ENCODE measurements at regions not wholly inside any gene's neighbourhood (a gene's known extent, or its start where the extent isn't known, plus 50 kb on each side); places are given as distances from the start of the nearest gene placed in this dataset.

DNA sequence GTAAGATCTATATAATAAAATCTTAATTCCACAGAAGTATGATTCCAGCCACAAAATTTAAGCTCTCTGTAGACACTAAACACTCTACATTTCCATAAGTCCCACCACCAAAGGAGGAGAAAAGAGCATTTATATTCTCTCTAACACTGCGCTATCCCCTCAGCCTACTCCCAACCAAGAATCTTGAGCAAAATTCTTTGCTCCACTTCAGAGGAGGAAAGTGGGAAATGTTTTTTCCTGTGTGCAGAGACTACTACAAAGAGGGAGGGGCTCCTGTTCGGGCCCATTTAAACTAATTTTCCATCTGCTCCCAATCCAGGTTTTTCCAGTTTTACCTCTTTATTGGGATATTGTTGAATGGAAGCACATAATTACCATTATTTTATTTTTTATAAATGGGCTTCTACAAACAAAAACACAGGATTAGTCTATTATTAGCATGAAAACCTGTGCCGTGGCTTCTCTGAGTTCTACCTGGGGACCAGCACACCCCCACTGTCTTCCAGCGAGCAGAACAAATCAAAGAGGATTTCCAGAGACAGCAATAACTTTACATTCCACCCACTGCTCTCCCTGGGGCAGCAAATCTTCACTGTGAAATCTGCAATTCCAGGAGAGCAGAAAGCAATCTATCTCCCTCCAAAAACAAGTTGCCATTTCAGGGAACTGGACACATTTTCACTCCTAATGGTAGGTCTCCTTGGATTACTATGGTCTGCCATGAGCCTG lies 174.0 kb downstream of the DAD1 start:
- Histone ChIP-seq H4K20me1 (ENCODE audit: control insufficient read depth, extremely low read depth, insufficient read depth, low read length) (no peaks in the 10 kb centered on the region), H3K27ac (ENCODE audit: control insufficient read depth, insufficient read depth, low read length) (no peak overlapping the region), H3K4me1 (ENCODE audit: control insufficient read depth, extremely low read depth, insufficient read depth, low read length) (no peaks in the 10 kb centered on the region), H3K36me3 (ENCODE audit: control insufficient read depth in 2 of 2, extremely low read depth in 1 of 2, insufficient read depth in 2 of 2, low read length in 2 of 2) (no peaks in the 10 kb centered on the region), H3K27me3 (ENCODE audit: control insufficient read depth, extremely low read depth, insufficient read depth, low read length) (peaks cover 13% of the 10 kb centered on the region), H2AFZ (ENCODE audit: control insufficient read depth, low read length) (no peak overlapping the region), H3K9ac (ENCODE audit: control insufficient read depth, extremely low read depth, insufficient read depth, low read length) (no peak overlapping the region), H3K4me3 (ENCODE audit: control insufficient read depth in 2 of 3, extremely low read depth in 1 of 3, insufficient read depth in 2 of 3, low read depth in 1 of 3, low read length in 3 of 3) (no peak overlapping the region), H3K4me2 (ENCODE audit: control insufficient read depth, extremely low read depth, insufficient read depth, low read depth, low read length) (no peak overlapping the region), H3K79me2 (ENCODE audit: control insufficient read depth, insufficient read depth, low read length) (no peaks in the 10 kb centered on the region), H3K9me1 (ENCODE audit: control insufficient read depth, extremely low read depth, insufficient read depth, low read length) (peaks cover 3% of the 10 kb centered on the region), H3K9me3 (ENCODE audit: control insufficient read depth, low read depth, low read length) (no peaks in the 10 kb centered on the region)
- no peak for DNase-seq (ENCODE audit: low read depth, low spot score)
- dilution Hi-C loops (cut with MboI; ENCODE audit: extremely low pct_ligation_motif_present, low sequenced_read_pairs) = no loop called here
- no peak for FAIRE-seq
- TF ChIP-seq, protein P1, sequence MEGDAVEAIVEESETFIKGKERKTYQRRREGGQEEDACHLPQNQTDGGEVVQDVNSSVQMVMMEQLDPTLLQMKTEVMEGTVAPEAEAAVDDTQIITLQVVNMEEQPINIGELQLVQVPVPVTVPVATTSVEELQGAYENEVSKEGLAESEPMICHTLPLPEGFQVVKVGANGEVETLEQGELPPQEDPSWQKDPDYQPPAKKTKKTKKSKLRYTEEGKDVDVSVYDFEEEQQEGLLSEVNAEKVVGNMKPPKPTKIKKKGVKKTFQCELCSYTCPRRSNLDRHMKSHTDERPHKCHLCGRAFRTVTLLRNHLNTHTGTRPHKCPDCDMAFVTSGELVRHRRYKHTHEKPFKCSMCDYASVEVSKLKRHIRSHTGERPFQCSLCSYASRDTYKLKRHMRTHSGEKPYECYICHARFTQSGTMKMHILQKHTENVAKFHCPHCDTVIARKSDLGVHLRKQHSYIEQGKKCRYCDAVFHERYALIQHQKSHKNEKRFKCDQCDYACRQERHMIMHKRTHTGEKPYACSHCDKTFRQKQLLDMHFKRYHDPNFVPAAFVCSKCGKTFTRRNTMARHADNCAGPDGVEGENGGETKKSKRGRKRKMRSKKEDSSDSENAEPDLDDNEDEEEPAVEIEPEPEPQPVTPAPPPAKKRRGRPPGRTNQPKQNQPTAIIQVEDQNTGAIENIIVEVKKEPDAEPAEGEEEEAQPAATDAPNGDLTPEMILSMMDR (optimal IDR thresholded peaks at IDR 0.05 in 1 of 3, IDR thresholded peaks at IDR 0.05 in 1 of 3, conservative IDR thresholded peaks at IDR 0.05 in 1 of 3; ENCODE audit: extremely low read depth in 1 of 3, insufficient read depth in 2 of 3, low read length in 3 of 3) = no peak
- TF ChIP-seq EZH2 (IDR thresholded peaks at IDR 0.05; ENCODE audit: low read length) = no peak

DNA sequence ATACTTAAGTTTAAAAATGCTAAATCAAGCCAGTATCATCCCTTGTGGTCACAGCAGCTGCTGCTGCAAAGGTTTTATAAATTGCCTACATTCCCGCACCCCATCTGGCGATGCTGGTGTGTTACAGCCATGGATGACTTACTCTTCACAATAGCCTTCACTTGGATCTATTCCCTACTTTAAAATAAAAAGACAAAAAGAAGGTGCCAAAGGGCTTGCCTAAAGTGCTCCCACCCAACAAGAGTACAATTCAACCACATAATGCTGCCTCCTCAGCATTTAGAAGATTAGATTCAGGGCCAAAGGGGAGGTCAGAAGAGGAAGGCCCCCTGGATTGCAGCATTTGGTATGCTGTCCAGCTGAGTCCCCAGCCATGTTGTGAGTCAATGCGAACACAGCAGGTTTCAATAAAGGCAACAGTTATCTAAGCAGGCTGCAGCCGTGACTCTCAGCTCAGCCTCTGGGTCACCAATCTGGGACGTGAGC lies 176.1 kb downstream of the DAD1 start:
- H3K9me3 ChIP-seq (ENCODE audit: control insufficient read depth, low read depth, low read length) = no peaks in the 10 kb centered on the region
- H4K20me1 ChIP-seq (ENCODE audit: control insufficient read depth, extremely low read depth, insufficient read depth, low read length) = no peaks in the 10 kb centered on the region
- H3K36me3 ChIP-seq (ENCODE audit: control insufficient read depth in 2 of 2, extremely low read depth in 1 of 2, insufficient read depth in 2 of 2, low read length in 2 of 2) = no peaks in the 10 kb centered on the region
- H3K4me1 ChIP-seq (ENCODE audit: control insufficient read depth, extremely low read depth, insufficient read depth, low read length) = no peaks in the 10 kb centered on the region
- no peak overlapping the region for H3K27ac ChIP-seq (ENCODE audit: control insufficient read depth, insufficient read depth, low read length)
- peaks cover 13% of the 10 kb centered on the region for H3K27me3 ChIP-seq (ENCODE audit: control insufficient read depth, extremely low read depth, insufficient read depth, low read length)
- FAIRE-seq = no peak
- dilution Hi-C loops (cut with MboI; ENCODE audit: extremely low pct_ligation_motif_present, low sequenced_read_pairs) = no loop called here
- H3K9me1 ChIP-seq (ENCODE audit: control insufficient read depth, extremely low read depth, insufficient read depth, low read length) = peaks cover 3% of the 10 kb centered on the region
- DNase-seq (ENCODE audit: low read depth, low spot score) = no peak
- no peaks in the 10 kb centered on the region for H3K79me2 ChIP-seq (ENCODE audit: control insufficient read depth, insufficient read depth, low read length)
- H2AFZ ChIP-seq (ENCODE audit: control insufficient read depth, low read length) = no peak overlapping the region
- no peak for TF ChIP-seq EZH2 (IDR thresholded peaks at IDR 0.05; ENCODE audit: low read length)
- TF ChIP-seq, protein P1 (optimal IDR thresholded peaks at IDR 0.05 in 1 of 3, IDR thresholded peaks at IDR 0.05 in 1 of 3, conservative IDR thresholded peaks at IDR 0.05 in 1 of 3; ENCODE audit: extremely low read depth in 1 of 3, insufficient read depth in 2 of 3, low read length in 3 of 3) = no peak
- no peak overlapping the region for H3K9ac ChIP-seq (ENCODE audit: control insufficient read depth, extremely low read depth, insufficient read depth, low read length)
- no peak overlapping the region for H3K4me3 ChIP-seq (ENCODE audit: control insufficient read depth in 2 of 3, extremely low read depth in 1 of 3, insufficient read depth in 2 of 3, low read depth in 1 of 3, low read length in 3 of 3)
- H3K4me2 ChIP-seq (ENCODE audit: control insufficient read depth, extremely low read depth, insufficient read depth, low read depth, low read length) = no peak overlapping the region
